Lower lobe of right lung (tissue), 2 donors: ENCODE measurements at regions not wholly inside any gene's neighbourhood (a gene's known extent, or its start where the extent isn't known, plus 50 kb on each side); places are given as distances from the start of the nearest gene placed in this dataset.
A peak's percentile ranks its signal among the peaks of the same experiment; 100 is the strongest.
"Not testable (repeated sequence)": the region's sequence is repeated elsewhere in the genome, so short reads cannot be mapped to it uniquely, and the experiment has no call there.

Experiments used
- ATAC-seq, 2 donors: fragments of 200-7000 bp; cut with Tn5 transposase; one replicate each; pipeline ENCODE4 v1.9.1; 2020 to 2022; ENCODE audit warnings: mild to moderate bottlenecking in 2 of 2, moderate library complexity in 2 of 2
- DNase-seq: peaks from one replicate; pipeline ENCODE4 v3.0.0-alpha.2; 2020
- H3K27ac ChIP-seq: fragments of 200-600 bp; one replicate; pipeline ENCODE4 v1.8.0; 2022
- H3K27me3 ChIP-seq: fragments of 200-600 bp; one replicate; pipeline ENCODE4 v1.8.0; 2022; ENCODE audit warnings: low read depth
- H3K36me3 ChIP-seq: fragments of 200-600 bp; one replicate; pipeline ENCODE4 v1.8.0; 2022; ENCODE audit warnings: mild to moderate bottlenecking
- H3K4me1 ChIP-seq: fragments of 200-600 bp; one replicate; pipeline ENCODE4 v1.8.0; 2022
- H3K4me3 ChIP-seq: fragments of 200-600 bp; one replicate; pipeline ENCODE4 v1.8.0; 2022; ENCODE audit warnings: mild to moderate bottlenecking
- H3K9me3 ChIP-seq: fragments of 200-600 bp; one replicate; pipeline ENCODE4 v1.8.0; 2022
- intact Hi-C: fragments of 100-400 bp; cut with DNase I; formaldehyde crosslinking; loops from one replicate; pipeline ENCODE4 v1.11.0; 2022
- TF ChIP-seq, protein P1 (sequence below): fragments of 200-600 bp; IDR thresholded peaks from one replicate; pipeline ENCODE4 v1.8.0; 2022; ENCODE audit warnings: antibody characterized with exemption, mild to moderate bottlenecking
- donor health status: DM: no; HTN: yes; CAD: no; lungs with severe emphysema.

DNA sequence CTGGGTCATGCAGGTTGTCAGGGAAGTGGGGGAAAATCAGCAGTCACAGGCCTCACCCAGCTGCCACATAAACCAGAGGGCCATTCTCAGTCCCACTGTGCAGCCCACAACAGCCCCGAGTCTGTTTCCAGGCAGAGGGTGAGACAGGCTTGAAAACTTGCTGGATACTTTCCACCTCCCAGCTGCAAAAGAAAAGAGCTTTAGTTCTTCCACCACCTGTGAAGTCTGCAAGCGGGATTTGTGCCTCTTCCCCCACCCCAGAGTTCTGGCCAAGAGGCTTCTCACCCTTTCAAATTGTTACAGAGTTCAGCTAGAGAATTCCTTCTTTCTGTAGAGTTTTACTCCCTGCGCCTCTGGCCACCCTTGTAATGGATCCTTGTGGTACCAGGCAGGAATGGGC, 115.5 kb upstream of the ZDHHC15 start:
- ATAC-seq: no peak

DNA sequence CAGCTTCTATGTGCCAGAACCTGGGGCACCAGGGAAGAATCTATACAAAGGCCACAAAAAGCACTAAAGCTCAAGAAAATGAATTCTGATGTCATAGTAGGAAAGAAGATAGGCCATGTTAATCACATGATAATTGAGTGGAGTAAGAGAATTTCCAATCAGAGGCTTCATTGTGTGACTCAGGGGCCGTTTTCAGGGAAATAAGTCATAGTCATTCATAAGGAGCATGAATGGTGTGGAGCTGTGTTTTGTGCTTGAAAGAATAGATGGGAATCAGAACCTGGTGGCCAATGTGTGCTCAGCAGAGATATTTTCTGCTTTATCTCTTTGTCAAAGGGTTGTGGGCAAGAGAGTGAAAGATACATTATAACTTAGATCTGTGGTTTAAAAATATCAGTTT, 102.4 kb upstream of the ZDHHC15 start:
- Histone ChIP-seq H3K27ac (no peak overlapping the region), H3K4me3 (no peak overlapping the region), H3K9me3 (no peaks in the 10 kb centered on the region), H3K4me1 (no peaks in the 10 kb centered on the region), H3K27me3 (no peaks in the 10 kb centered on the region), H3K36me3 (no peaks in the 10 kb centered on the region)
- ATAC-seq (no peak), DNase-seq (no peak)
- intact Hi-C loops: no loop called here
- TF ChIP-seq, protein P1, sequence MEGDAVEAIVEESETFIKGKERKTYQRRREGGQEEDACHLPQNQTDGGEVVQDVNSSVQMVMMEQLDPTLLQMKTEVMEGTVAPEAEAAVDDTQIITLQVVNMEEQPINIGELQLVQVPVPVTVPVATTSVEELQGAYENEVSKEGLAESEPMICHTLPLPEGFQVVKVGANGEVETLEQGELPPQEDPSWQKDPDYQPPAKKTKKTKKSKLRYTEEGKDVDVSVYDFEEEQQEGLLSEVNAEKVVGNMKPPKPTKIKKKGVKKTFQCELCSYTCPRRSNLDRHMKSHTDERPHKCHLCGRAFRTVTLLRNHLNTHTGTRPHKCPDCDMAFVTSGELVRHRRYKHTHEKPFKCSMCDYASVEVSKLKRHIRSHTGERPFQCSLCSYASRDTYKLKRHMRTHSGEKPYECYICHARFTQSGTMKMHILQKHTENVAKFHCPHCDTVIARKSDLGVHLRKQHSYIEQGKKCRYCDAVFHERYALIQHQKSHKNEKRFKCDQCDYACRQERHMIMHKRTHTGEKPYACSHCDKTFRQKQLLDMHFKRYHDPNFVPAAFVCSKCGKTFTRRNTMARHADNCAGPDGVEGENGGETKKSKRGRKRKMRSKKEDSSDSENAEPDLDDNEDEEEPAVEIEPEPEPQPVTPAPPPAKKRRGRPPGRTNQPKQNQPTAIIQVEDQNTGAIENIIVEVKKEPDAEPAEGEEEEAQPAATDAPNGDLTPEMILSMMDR: no peak

More for the DNA sequence above, 115.5 kb upstream of the ZDHHC15 start:
- Histone ChIP-seq H3K4me3 (no peak overlapping the region), H3K27ac (no peak overlapping the region), H3K4me1 (no peaks in the 10 kb centered on the region), H3K27me3 (no peaks in the 10 kb centered on the region), H3K9me3 (no peaks in the 10 kb centered on the region), H3K36me3 (no peaks in the 10 kb centered on the region)
- no peak for DNase-seq
- TF ChIP-seq, protein P1: no peak
- intact Hi-C loops: no loop called here

DNA sequence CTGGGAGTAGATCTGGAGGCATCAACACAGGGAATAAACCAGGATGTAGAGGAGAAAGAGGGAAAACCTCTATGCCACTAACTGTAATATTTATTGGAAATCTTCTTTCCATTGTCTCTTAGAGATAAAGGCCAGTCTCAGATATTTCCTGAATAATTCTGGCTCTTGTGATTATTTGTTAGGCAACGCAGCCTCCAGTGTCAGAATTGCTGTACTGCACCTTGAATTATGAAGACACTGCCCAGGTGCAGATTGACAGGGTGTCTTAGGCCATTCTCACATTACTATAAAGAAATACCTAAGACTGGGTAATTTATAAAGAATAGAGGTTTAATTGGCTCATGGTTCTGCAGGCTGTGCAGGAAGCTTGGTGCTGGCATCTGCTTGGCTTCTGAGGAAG, 100.7 kb upstream of the ZDHHC15 start:
- DNase-seq (no peak), ATAC-seq (no peak)
- H3K4me1 ChIP-seq: no peaks in the 10 kb centered on the region
- H3K9me3 ChIP-seq: no peaks in the 10 kb centered on the region
- no peak overlapping the region for H3K27ac ChIP-seq
- TF ChIP-seq, protein P1: no peak
- intact Hi-C loops: no loop called here
- H3K4me3 ChIP-seq: no peak overlapping the region
- H3K27me3 ChIP-seq: no peaks in the 10 kb centered on the region
- no peaks in the 10 kb centered on the region for H3K36me3 ChIP-seq

DNA sequence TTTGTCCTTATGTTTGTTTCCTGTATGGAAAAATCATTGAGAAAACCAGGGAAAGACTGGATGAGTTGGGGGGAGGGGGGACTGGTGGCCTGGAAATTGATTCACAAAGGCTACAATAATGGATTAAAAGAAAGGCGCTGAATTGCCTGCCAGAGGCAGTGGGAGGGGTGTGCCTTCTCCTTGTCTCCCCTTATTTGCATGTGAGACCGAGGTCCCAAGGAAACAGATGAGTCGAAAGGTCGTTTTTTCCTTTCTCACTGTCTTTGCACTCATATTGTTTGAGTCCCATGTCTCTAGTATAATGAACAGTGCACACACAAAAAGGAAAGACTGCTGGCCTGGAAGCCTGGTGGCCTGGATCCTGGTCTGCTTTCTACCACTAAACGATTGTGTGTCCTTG, 86.6 kb upstream of the ZDHHC15 start:
- intact Hi-C loops: no loop called here
- TF ChIP-seq, protein P1: no peak
- Histone ChIP-seq H3K36me3 (no peaks in the 10 kb centered on the region), H3K4me3 (no peak overlapping the region), H3K9me3 (no peaks in the 10 kb centered on the region), H3K4me1 (no peaks in the 10 kb centered on the region), H3K27me3 (no peaks in the 10 kb centered on the region), H3K27ac (no peak overlapping the region)
- no peak for ATAC-seq
- no peak for DNase-seq

DNA sequence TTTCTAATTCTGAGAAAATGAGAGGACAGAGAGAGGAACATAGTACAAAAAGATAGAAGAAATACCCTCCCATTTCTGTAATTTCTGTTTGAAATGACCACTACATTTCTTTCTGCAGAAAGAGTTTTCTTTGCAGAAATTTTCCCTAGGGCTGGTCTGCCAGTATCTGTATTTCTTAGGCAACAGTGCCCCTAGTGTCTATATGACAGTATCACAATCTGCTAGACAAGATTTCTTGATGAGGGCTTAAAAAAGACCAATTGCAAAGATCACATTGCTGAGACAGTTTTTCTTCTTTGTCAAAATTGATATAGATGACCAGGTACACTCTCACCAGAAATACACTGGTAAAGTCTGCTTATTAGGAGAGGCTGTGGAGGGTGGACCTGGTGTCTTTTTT, 81.0 kb upstream of the ZDHHC15 start:
- Histone ChIP-seq H3K9me3 (no peaks in the 10 kb centered on the region), H3K27me3 (no peaks in the 10 kb centered on the region), H3K36me3 (no peaks in the 10 kb centered on the region), H3K4me1 (no peaks in the 10 kb centered on the region), H3K27ac (no peak overlapping the region), H3K4me3 (no peak overlapping the region)
- intact Hi-C loops: no loop called here
- peak in 1 of 2 donors; percentile 43 for ATAC-seq
- TF ChIP-seq, protein P1: peak; percentile 57
- no peak for DNase-seq

DNA sequence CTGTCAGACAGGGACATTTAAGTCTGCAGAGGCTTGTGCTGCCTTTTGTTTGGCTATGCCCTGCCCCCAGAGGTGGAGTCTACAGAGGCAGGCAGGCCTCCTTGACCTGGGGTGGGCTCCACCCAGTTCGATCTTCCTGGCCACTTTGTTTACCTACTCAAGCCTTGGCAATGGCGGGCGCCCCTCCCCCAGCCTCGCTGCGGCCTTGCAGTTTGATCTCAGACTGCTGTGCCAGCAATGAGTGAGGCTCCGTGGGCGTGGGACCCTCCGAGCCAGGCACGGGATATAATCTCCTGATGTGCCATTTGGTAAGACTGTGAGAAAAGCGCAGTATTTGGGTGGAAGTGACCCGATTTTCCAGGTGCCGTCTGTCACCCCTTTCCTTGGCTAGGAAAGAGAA, 79.2 kb upstream of the ZDHHC15 start:
- intact Hi-C loops, ATAC-seq, DNase-seq: not testable (repeated sequence)

More for the DNA sequence above, 79.2 kb upstream of the ZDHHC15 start:
- not testable (repeated sequence) for H3K4me3 ChIP-seq, H3K27me3 ChIP-seq, H3K27ac ChIP-seq, H3K4me1 ChIP-seq, H3K9me3 ChIP-seq, H3K36me3 ChIP-seq
